Coronary artery (tissue), 2 donors: ENCODE measurements at regions not wholly inside any gene's neighbourhood (a gene's known extent, or its start where the extent isn't known, plus 50 kb on each side); places are given as distances from the start of the nearest gene placed in this dataset.
"Not testable (repeated sequence)": the region's sequence is repeated elsewhere in the genome, so short reads cannot be mapped to it uniquely, and the experiment has no call there.

ENCODE experiments used
- DNase-seq: peaks from one replicate; pipeline ENCODE4 v3.0.0-alpha.2; 2017; ENCODE audit warnings: low spot score
- H3K27ac ChIP-seq, 2 donors: fragments of 200-600 bp; sonication (generic); one replicate each; pipeline ENCODE4 v1.5.1; 2016 to 2019
- H3K4me3 ChIP-seq: fragments of 200-600 bp; sonication (generic); 2 replicates; pipeline ENCODE4 v1.5.1; 2016; ENCODE audit warnings: mild to moderate bottlenecking, moderate library complexity
- CTCF ChIP-seq: fragments of 200-600 bp; sonication (generic); IDR thresholded peaks from one replicate; pipeline ENCODE4 v1.5.1; 2019; ENCODE audit warnings: antibody characterized with exemption

GRCh38 chr5:57720656-57721055 lies 238.0 kb upstream of the ACTBL2 start:
- no peak for DNase-seq
- TF ChIP-seq CTCF, result no peak
- Histone ChIP-seq H3K4me3 (no peak overlapping the region), H3K27ac (no peak overlapping the region)

GRCh38 chr5:57719216-57719615 lies 236.6 kb upstream of the ACTBL2 start:
- TF ChIP-seq CTCF, result no peak
- DNase-seq, result no peak
- no peak overlapping the region for H3K27ac ChIP-seq
- no peak overlapping the region for H3K4me3 ChIP-seq

GRCh38 chr5:57718155-57718554 lies 235.5 kb upstream of the ACTBL2 start:
- no peak for DNase-seq
- no peak for TF ChIP-seq CTCF

GRCh38 chr5:57717555-57717954 lies 234.9 kb upstream of the ACTBL2 start:
- H3K27ac ChIP-seq, result no peak overlapping the region

More at GRCh38 chr5:57718155-57718554, 235.5 kb upstream of the ACTBL2 start:
- Histone ChIP-seq H3K27ac (no peak overlapping the region), H3K4me3 (no peak overlapping the region)

GRCh38 chr5:57716661-57717060 lies 234.1 kb upstream of the ACTBL2 start:
- Histone ChIP-seq H3K27ac (no peak overlapping the region), H3K4me3 (no peak overlapping the region)
- TF ChIP-seq CTCF, result no peak

More at GRCh38 chr5:57717555-57717954, 234.9 kb upstream of the ACTBL2 start:
- H3K4me3 ChIP-seq, result no peak overlapping the region
- no peak for DNase-seq
- TF ChIP-seq CTCF, result no peak

GRCh38 chr5:57715296-57715695 lies 232.7 kb upstream of the ACTBL2 start:
- no peak for TF ChIP-seq CTCF
- no peak for DNase-seq
- no peak overlapping the region for H3K27ac ChIP-seq
- H3K4me3 ChIP-seq, result no peak overlapping the region

More at GRCh38 chr5:57716661-57717060, 234.1 kb upstream of the ACTBL2 start:
- DNase-seq, result no peak

GRCh38 chr5:57713535-57713934 lies 230.9 kb upstream of the ACTBL2 start:
- not testable (repeated sequence) for H3K27ac ChIP-seq, DNase-seq, H3K4me3 ChIP-seq

- Histone ChIP-seq H3K27ac (no peak overlapping the region), H3K4me3 (no peak overlapping the region)
- no peak for DNase-seq
- TF ChIP-seq CTCF, result no peak
Observed at GRCh38 chr5:57711946-57712345, 229.3 kb upstream of the ACTBL2 start.
